ENCODE measurements at regions not wholly inside any gene's neighbourhood (a gene's known extent, or its start where the extent isn't known, plus 50 kb on each side); places are given as distances from the start of the nearest gene placed in this dataset.

GRCh38 chr2:176471949-176472348 is 202.7 kb downstream of the MTX2 start:
- DNase-seq = no peak

DNA sequence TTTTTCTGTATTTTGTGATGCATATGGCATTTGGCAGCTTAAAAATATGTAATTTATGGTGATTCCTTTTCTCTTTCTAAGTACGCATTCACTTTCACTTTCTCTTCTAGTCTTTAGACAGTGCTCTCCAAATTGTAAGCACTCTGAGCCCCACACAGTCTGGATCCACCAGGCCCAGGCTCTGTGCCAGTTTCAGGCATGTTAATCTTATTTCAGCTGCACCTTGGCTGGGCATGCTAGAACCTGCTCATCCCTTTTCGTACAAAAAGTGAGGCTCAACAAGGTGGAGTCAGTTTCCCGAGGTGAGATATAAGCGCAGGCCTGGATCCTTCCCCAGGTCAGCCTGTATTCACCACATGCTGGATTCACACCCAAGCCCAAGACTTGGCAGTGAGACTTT is 203.9 kb downstream of the MTX2 start:
- DNase-seq = peak in 1 of 2 donors; percentile 3

- no peak for DNase-seq
Observed at GRCh38 chr2:176473851-176474250, 204.6 kb downstream of the MTX2 start.

- DNase-seq = no peak
Observed at GRCh38 chr2:176477336-176477735, 208.1 kb downstream of the MTX2 start.

- no peak for DNase-seq
Observed at GRCh38 chr2:176479961-176480360, 210.7 kb downstream of the MTX2 start.

DNA sequence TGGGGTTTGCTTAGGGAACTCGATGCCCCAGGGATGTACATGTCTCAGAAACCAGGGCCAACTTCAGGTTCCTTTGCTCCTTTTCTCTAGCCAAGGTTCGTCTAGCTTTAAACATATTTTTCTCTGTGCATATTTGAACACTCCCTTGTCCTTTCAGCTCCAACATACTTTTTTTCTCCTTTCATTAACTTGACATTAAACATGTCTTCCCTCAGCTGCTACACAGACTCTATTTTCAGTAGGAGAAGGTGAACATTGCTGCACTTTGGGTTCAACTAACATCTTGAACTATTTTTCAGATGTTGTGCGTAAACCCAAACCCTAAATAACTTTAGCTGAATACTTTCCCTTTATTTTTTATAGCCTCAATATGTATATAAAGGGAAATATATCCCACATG is 212.9 kb downstream of the MTX2 start:
- no peak for DNase-seq

DNA sequence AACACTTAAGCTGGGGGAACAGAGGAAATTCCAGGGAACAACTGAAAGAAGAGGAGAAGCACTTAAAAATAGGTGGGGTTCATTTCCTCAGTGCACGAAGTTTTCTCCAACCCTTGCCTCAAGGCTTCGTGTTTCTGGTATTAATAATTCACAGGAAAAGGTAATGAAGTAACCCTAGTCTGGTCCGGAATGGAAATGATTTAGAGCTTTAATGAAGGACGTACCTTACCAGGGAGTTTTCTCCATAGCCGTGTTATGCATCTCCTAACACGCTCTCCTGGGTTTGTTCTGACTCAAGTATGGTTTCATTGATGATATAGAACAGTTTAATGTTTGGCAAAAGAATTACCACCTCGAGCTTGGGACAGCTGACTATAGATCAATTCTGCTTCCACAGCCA is 214.2 kb downstream of the MTX2 start:
- no peak for DNase-seq

- no peak for DNase-seq
Observed at GRCh38 chr2:176483901-176484568, 214.8 kb downstream of the MTX2 start.

DNA sequence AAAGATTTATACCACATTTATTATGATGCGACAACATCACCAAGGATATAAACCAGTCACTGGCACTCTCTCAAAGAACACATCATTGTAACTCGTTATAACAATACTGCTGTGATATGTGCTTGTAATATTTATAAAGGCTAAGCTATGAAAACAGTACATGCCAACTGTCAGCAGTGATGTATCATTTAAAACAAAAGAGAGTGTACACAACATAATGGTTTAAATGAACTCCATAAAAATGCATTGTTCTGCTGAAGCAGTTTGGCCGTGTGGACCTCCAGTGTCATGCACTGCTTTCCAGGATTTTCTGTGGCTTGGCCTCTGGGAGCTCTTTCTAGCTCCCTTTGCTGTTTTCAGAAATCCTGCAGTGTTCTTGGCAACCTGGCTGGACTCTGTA is 215.6 kb downstream of the MTX2 start:
- DNase-seq = no peak

GRCh38 chr2:176488431-176488830 is 219.2 kb downstream of the MTX2 start:
- DNase-seq = no peak

DNA sequence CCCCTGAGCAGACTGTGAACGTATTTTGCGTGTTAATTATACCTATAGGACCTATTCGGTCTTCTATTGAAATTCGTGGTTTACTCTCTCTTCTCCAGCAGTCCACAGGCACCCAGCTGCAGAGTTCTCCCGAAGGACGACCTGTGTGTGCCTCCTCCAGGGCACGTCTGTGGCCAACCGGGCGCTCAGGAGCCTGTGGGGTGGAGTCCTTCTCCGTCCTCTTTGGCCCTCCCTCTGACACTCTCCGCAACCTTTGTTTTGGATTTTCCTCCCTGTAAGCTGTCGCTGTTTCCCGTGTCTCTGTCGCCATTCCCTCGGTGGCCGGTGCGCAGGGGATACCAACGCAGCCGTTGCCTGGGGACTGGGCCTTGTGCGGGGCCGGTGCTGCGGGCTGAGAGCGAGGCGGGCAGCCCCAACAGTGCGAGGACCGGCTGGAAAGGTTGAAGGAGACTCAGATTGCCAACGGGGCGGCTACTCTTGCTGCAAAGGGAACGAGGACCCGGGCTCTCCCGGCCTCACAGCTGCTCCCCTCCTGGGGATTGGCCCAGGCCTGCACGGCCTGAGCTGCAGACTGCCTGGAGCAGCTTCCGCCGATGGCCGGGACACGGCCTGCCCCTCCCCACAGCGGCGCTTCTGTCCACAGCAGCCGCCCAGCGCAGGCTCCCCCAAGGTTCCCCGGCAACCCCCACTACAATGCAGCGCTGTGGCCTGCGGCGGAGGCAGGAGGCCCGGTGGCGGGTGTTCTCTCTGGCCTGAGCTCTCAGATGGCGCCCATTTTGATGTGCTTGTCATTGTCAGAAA is 221.0 kb downstream of the MTX2 start:
- DNase-seq = no peak

GRCh38 chr2:176491172-176491904 is 222.1 kb downstream of the MTX2 start:
- peak in 1 of 2 donors; percentile 3 for DNase-seq

DNA sequence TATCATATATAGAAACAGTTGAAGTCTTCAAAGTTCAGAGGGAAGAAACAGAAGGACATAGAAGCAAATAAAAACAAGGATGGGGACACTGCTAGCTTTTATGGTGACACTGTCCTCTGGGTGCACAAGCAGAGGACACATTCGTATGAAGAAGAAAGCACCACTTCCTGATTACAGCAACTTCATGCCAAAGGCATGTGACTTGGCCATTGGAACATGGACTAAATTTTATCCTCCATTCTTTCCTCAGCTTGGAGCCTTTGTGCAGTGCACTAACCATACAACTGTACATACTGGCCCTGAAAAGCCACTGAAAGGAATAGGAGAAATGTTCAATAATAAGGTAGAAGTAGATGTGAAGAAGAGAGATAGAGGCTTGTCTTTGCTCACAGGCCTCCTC is 223.3 kb downstream of the MTX2 start:
- no peak for DNase-seq

DNA sequence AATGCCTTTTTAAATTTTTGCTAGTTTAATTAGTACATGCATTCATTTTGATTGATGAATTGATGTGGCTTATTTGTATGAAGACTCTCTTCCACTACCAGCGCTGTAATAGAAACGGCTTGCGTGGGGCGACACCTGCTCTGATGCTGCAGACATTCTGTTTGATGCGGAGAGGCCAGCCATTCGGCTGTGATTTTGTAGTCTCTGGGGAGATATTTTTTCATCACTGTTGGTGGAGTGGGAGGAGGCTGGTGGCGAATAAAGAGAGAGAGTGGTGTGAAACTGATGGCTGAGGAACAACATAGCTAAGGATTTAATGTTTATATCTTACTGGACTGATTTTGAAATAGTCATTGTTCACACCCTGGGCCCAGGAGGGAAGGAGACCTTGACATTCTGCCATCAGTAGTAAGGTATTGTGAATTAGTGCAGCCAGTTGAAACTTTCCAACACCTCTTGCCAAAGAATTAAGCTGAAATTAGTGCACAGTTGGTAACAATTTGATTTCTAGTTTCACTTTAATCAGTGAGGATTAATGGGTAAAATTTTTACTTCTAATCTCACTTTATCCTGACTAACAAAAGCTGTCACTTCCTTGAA is 224.1 kb downstream of the MTX2 start:
- DNase-seq = no peak

GRCh38 chr2:176493909-176494308 is 224.7 kb downstream of the MTX2 start:
- DNase-seq = no peak

DNA sequence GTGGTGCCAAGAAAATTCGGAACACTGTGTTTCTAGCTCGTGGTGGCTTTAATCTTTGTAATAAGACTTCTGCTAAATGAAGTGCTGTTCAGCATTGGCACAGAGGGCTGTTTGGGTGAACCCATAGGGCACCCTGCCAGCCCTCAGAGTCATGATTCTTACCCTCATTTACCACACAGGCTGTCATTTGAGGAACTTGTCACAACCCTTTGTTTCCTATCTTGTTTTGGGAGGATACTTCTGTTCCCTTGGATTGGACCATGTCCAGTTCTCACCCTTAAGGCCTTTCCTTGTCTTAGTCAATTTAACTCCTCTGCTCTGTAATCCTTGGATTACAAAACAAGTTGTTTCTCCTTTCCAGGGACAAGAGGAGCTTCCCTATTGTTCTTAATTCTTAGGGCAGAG is 225.7 kb downstream of the MTX2 start:
- DNase-seq = no peak

- DNase-seq = no peak
Observed at GRCh38 chr2:176495826-176496225, 226.6 kb downstream of the MTX2 start.

DNA sequence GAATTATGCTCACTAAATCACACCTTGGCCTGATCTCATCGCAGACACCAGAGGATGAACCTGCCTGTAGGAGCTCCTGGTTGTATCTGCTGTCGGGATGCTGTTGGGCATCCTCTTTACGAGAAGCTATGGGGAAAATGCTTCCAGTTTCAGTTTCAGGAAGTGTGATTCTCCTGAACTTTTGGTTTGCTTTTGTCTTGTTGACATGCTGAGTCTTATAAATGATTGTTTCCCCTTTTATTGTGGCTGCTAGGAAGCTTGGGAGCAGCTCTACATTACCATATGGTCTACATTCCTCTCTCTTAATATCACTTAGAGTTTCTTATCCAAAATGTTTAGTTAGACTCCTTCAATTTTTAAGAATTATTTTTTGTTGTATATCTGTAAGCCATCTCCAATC is 227.5 kb downstream of the MTX2 start:
- DNase-seq = no peak

DNA sequence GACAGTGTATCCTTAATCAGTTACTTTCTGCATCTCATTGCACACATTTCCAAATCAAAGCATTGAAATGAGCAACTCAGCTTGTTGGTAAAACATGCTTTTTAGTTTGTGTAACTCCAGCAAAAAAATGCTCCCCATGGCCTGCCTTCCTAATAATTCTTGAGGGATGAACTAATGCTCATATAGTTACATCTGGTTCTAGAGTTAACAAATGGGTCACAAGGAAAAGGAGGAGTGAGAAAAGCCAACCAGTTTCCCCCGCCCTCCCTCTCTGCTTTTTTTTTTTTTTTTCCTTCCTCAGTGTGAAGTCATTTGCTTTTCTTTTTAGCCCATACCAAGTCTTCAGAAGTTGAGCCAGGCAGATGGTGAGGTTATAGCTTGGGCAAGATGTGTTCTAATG is 231.7 kb downstream of the MTX2 start:
- DNase-seq = no peak

DNA sequence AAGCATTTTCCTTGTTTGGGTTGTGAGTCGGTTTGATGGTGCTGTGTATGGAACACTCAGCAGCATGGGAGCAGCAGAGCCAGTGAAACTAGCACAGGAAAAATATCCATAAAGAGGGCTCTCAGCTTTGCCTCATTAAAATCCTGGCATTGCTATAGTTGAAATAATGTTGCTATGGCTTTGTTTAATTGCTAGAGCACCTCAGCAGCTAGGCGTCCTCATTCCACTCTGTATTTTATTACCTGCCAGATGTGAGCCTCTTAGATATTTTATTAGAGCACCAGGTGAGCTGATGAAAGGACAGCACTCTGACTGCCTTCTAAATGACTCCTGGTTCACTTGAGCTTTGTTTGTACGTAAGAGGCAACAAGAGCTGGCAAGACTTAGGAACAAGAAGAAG is 232.4 kb downstream of the MTX2 start:
- DNase-seq = no peak

DNA sequence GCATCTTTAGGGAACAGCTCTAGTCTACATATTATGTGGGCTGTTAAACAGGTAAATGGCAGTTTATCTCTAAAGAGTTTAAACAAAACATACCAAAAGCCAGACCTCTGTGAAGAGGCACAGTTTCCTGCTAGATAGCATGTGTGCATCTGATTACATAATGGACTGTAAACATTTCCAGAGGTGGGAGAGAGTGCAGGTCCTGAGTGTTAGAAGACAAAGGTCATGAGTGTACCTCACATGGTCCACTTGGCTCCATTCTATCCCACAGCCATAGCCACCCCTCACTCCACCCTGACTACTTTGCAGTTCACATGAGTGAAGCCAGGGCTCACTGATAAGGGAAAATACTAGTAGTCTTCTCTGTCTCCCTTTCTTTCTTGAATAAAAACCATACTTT is 233.4 kb downstream of the MTX2 start:
- no peak for DNase-seq

GRCh38 chr2:176503776-176504175 is 234.5 kb downstream of the MTX2 start:
- no peak for DNase-seq

DNA sequence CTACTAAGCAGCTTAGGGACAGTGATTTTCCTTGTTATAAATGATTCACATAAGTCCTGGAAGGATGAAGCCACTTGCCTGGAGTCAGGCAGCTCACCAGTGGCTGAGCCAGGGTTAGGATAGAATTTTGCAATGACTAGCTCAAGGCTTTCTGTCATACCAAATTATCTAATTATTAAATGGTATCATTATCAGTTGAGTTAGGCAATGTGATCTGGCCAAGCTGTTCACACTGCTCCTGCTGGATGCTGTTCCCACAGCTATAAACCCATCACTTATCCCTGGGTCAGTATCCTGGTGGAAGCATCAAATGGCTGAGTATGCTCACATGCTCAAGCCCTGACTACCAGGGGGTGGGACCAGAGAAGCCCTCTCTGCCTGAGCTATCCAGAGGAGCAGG is 235.2 kb downstream of the MTX2 start:
- DNase-seq = no peak

GRCh38 chr2:176507786-176508185 is 238.5 kb downstream of the MTX2 start:
- no peak for DNase-seq
